D721Med (cell line): ENCODE measurements at regions not wholly inside any gene's neighbourhood (a gene's known extent, or its start where the extent isn't known, plus 50 kb on each side); places are given as distances from the start of the nearest gene placed in this dataset.
A peak's percentile ranks its signal among the peaks of the same experiment; 100 is the strongest.
"Not testable (repeated sequence)": the region's sequence is repeated elsewhere in the genome, so short reads cannot be mapped to it uniquely, and the experiment has no call there.

Source experiments
- DNase-seq: peaks from one replicate; pipeline ENCODE4 v3.0.0; 2011; ENCODE audit warnings: low spot score; ENCODE audit not compliant: insufficient read length
- FAIRE-seq: peaks from 2 replicates; lab custom pipeline; 2011; peaks lifted over from hg19 to GRCh38; lab: Jason Lieb, UNC
- TF ChIP-seq, protein P1 (sequence below): IDR thresholded peaks from 2 replicates; pipeline ENCODE4 v1.5.1; 2012; ENCODE audit warnings: mild to moderate bottlenecking, control low read depth; ENCODE audit not compliant: insufficient read depth; ENCODE audit errors: missing control alignments

DNA sequence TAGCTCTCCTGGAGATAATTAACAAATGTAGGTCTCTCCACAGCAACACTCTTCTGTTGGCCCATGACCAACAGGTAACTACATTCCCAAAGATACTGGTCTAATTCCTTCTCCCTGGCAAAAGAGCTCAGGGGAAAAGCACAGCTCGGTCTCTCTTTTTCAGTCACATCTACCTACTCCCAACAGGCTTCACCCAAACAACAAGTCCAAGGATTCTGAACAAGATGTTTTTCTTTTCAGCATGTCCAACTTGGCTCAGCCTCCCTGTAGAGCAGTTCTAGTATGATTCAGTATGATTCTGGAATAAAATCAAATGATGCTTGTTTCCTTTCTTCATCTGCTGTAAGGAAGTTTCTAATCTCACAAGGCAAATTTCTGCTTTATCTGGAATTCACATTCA is 1704.8 kb upstream of the PIK3C3 start:
- no peak for FAIRE-seq
- TF ChIP-seq, protein P1, sequence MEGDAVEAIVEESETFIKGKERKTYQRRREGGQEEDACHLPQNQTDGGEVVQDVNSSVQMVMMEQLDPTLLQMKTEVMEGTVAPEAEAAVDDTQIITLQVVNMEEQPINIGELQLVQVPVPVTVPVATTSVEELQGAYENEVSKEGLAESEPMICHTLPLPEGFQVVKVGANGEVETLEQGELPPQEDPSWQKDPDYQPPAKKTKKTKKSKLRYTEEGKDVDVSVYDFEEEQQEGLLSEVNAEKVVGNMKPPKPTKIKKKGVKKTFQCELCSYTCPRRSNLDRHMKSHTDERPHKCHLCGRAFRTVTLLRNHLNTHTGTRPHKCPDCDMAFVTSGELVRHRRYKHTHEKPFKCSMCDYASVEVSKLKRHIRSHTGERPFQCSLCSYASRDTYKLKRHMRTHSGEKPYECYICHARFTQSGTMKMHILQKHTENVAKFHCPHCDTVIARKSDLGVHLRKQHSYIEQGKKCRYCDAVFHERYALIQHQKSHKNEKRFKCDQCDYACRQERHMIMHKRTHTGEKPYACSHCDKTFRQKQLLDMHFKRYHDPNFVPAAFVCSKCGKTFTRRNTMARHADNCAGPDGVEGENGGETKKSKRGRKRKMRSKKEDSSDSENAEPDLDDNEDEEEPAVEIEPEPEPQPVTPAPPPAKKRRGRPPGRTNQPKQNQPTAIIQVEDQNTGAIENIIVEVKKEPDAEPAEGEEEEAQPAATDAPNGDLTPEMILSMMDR = no peak
- DNase-seq = no peak

DNA sequence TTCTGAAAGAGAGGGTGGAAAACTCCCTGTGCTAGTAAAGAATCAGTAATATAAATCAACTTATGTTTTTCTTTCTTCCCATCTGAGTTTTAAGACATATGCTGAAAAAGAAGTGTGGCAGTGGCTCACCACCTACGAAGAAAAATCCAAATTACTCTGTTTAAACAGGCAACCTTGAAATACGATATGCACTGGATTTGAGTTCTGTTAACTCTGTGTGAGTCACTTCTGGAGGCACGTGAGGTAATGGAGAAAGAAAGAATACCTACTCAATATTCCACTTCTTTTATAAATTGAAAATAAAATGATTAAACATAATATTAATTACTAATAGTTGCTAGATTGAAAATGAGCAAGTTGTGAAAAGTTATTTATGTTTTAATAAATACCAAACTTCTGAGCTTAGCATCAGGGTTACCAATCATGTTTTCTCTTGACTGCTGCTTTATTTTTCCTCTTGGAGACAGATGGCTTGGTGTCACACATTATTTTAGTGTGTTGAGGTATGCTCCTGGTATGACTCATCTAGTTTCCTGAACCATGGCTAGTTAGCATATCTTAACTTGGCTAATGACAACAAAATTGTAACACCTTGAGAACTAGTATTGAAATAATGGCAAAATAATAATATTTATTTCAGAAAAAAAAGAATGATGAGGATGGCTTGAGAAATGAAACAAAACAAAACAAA is 1705.5 kb upstream of the PIK3C3 start:
- peak; percentile 66 for FAIRE-seq
- no peak for DNase-seq

DNA sequence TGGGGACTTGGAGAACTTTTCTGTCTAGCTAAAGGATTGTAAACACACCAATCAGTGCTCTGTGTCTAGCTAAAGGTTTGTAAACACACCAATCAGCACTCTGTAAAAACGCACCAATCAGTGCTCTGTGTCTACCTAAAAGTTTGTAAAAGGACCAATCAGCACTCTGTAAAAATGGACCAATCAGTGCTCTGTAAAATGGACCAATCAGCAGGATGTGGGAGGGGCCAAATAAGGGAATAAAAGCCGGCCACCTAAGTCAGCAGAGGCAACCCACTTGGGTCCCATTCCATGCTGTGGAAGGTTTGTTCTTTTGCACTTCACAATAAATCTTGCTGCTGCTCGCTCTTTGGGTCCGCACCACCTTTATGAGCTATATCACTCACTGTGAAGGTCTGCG is 1709.4 kb upstream of the PIK3C3 start:
- FAIRE-seq, DNase-seq: not testable (repeated sequence)

More for the DNA sequence above, 1705.5 kb upstream of the PIK3C3 start:
- TF ChIP-seq, protein P1 = no peak

DNA sequence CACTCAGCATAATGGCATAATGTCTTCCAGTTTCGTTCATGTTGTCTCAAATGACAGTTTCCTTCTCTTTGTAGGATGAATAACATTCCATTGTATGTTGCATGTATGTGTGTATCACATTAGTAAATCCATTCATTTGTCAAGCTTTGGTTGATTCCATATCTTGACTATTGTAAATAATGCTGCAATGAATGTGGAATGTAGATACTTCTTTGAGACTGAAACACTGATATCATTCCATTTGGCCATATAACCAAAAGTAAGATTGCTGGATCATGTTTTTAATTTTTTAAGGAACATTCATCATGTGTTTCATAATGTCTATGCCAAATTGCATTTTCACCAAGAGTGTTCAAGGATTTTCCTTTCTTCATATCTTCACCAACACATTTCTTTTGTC is 1711.4 kb upstream of the PIK3C3 start:
- FAIRE-seq (peak; percentile 95), DNase-seq (no peak)
- TF ChIP-seq, protein P1 = no peak

DNA sequence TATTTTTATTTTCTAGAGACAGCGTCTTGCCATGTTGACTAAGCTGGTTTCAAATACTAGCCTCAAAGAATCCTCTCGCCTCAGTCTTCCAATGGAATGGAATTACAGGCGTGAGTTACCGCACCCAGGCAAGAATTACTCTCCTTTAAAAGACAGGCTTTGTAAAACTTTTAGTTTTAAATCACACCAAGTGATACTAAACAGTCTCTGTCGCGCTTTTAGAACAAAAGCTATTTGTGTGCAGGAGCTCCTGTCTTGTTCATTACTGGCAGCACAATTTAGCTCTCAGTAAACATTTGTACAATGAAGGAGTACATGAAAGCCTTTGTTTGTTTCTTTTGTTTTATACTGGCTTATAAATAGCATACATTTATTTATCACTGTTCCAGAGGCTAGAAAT is 1719.2 kb upstream of the PIK3C3 start:
- DNase-seq = no peak
- no peak for FAIRE-seq
- TF ChIP-seq, protein P1 = no peak

DNA sequence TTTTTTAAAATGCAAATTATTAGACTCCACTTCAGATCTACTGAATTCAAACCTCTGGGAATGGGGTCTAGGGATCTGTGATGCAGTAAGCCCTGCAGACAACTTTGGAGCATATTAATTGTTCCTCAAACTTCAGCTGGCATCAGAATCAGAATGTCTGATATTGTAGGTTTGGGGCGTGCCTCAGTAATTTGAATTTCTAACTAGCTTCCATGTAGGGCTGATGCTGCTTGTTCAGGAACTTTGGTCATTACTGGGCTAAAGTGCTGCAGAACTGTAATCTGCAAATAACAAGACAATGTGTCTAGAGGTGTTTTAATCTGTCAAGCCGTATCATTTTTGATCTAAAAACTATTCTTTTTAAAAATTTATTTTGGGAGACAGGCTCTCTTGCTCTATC is 1719.7 kb upstream of the PIK3C3 start:
- DNase-seq = no peak
- TF ChIP-seq, protein P1 = no peak
- no peak for FAIRE-seq

DNA sequence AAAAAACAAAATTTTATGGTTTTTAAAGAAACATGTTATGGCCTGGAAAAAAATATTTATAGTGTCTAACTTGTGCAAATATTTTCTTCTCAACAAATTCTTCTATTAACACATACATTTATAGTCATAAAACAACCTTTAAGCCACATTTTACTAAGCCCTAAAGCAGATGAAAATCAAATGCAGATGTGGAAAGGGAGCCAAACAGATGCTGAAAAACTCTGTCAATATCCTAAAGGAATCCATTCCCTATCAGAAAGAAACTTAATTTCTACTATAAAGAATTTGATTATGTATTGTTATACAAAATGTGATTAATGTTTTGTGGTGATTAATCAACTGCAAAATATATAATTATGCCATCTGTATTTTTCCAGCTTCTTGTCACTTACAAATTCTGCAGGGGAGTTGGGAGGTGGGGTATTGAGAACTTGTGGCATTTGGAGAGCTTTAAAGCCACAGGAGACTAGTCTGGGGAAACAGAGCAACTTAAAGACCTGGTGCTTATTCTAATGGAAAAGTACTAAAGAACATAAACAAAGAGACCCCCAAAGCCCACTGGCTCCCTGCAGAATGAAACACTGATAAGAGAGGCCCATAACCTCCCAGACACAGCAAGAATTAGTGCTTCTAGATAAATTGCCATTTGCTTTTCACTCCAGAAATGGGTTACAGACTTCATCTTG is 1721.0 kb upstream of the PIK3C3 start:
- DNase-seq (no peak), FAIRE-seq (no peak)
- TF ChIP-seq, protein P1 = no peak
